Hematopoietic multipotent progenitor cell treated with erythropoietin and hydrocortisone succinate and interleukin-3 and kit ligand, for 8 days (in vitro differentiated cells): ENCODE measurements at regions not wholly inside any gene's neighbourhood (a gene's known extent, or its start where the extent isn't known, plus 50 kb on each side); places are given as distances from the start of the nearest gene placed in this dataset.
A peak's percentile ranks its signal among the peaks of the same experiment; 100 is the strongest.

ENCODE experiments used
- DNase-seq: peaks from one replicate; pipeline ENCODE4 v3.0.0-alpha.2; 2015

GRCh38 chr17:73757420-73757819 lies 113.2 kb upstream of the SDK2 start:
- DNase-seq, result peak; percentile 53

- no peak for DNase-seq
Observed at GRCh38 chr17:73758245-73758644, 114.0 kb upstream of the SDK2 start.

DNA sequence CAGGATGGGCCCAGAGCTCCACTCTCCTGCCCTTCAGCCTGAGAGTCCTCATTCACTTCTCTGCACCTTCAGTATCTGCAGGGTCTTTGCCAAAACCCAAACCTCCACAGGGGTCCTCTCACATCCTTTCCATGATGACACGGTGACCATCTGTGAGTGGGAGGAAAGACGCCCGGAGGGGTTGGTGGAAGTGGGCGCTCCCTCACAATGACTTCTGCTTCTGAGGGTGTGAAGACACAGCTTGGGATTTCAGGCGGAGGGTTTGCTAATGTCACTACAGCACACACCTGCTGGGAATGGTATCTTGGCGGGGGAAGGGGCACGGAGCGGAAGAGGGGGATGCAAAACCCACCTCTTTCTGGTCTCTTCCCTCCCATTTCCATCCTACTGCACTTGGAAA lies 115.1 kb upstream of the SDK2 start:
- DNase-seq, result no peak

GRCh38 chr17:73759734-73760438 lies 115.6 kb upstream of the SDK2 start:
- no peak for DNase-seq

- no peak for DNase-seq
Observed at GRCh38 chr17:73760439-73760758, 116.2 kb upstream of the SDK2 start.

- DNase-seq, result no peak
Observed at GRCh38 chr17:73765824-73766563, 121.7 kb upstream of the SDK2 start.

DNA sequence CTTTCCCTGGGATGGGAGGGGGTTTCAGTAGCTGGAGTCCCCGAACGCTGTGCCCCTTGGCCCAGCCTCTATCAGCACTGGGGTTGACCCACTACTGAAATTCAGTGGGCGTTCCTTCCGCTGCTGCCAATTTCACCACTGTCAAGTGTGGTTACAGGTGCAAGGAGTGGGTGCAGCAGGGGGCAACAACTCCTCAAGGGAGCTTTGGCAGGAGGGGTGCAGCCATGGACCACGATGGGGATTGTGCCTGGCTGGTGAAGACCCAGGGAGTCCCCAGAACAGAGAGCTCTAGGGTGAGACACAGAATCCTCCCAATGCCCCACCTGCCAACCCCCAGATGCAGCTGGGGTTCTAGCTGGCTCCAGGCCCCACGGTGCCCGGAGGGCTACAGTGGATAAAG lies 123.5 kb upstream of the SDK2 start:
- no peak for DNase-seq

DNA sequence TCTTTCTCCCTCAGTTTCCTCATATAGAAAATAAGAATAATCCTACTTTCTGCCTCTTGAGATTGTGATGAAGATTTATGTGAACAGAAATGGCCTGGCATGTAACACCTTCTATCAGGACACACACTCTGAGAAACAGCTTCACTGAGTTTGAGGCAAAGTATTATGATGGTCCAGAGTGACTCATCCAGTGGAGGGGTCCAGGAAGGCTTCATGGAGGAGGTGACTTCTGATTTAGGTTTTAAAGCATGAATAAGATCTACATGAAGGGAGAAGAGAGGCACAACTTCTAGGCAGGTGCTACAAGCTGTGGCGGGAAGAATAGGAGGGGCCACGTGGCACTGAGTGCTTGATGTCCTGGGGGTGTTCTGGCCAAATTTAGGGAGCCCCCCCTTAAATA lies 124.4 kb upstream of the SDK2 start:
- DNase-seq, result no peak

DNA sequence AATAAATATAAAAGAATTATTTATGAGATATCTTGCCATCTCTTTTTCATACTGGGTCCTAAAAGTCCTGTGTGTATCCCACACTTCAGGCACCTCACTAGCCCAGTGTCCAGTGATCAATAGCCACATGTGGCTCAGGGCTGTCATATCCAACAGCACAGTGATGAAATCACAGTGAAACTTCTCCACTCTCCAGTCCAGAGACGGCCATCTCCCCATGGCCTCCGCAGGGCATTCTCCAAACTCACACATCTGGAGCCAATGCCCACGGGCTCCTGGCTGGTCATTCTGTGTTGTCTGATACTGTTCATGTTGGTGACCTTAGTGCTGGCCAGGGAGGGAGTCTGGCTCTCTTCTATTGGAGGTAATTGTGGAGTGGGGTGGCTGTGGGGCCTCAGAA lies 125.2 kb upstream of the SDK2 start:
- no peak for DNase-seq

- no peak for DNase-seq
Observed at GRCh38 chr17:73770115-73770848, 126.0 kb upstream of the SDK2 start.

DNA sequence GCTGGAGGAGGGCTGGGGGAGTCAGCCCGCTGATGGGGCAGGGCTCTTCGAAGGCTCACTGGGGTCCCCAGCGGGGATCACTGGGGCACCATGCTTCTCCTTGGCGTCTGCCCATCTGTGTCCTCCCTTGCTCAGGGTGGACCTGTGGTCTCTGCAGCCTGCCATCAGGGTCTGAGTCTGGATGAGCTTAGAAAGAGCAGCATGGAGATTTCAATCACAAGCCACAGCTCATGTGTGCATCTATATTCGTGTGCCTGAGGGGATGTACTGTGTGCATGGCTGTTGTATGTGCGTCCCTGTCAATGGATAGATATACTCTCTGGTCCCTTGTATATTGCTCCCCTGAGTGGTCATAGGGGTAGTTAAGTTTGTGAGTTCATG lies 126.6 kb upstream of the SDK2 start:
- DNase-seq, result no peak

DNA sequence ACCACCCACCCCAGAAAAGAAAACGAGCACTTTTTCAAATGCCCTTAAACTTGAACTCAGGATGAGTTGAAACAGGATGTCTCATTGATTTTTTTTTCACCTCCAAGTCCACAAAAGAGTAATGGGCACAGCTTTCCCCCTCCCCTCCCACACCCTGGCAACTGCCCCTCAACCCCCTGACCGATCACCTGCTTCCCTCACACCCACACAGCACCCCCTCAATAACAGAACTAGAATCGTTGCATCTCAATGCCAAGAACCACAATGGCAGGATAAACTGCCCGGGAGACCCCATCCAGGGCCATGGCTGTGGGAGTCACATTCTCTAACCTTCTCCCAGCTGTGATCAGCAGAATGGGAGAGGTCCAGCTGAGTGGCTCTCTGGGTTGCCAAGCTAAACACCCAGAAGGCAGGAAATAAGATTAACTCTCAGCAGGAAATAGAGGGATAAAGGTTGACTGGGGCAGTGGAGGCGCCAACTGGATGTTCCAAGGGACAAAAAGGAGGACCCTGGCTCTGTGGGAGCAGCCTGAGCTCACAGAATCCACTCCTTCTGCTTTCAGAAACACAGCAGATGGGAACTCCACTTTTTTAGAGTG lies 128.0 kb upstream of the SDK2 start:
- no peak for DNase-seq

GRCh38 chr17:73773702-73774101 lies 129.5 kb upstream of the SDK2 start:
- no peak for DNase-seq

DNA sequence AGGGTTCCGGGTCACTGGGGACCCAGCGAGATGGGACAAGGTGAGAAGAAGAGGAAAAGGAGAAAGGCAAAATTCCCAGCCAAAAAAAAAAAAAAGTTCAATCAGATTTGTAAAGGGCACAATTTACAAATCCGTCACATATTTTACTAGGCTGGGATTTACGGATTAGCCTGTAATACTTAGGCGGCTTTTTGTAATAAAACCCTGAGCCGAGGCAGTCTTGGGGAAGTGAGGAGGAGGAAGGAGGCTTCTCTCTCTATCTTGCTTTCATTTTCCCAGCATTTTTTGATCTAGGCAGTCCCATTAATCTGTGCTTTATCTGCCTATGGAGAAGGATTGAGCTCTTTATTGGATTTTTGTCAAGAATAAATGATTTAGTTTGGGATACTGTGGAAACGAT lies 130.6 kb upstream of the SDK2 start:
- no peak for DNase-seq

GRCh38 chr17:73776351-73777130 lies 132.3 kb upstream of the SDK2 start:
- DNase-seq, result no peak

GRCh38 chr17:73777131-73777449 lies 132.8 kb upstream of the SDK2 start:
- DNase-seq, result no peak

DNA sequence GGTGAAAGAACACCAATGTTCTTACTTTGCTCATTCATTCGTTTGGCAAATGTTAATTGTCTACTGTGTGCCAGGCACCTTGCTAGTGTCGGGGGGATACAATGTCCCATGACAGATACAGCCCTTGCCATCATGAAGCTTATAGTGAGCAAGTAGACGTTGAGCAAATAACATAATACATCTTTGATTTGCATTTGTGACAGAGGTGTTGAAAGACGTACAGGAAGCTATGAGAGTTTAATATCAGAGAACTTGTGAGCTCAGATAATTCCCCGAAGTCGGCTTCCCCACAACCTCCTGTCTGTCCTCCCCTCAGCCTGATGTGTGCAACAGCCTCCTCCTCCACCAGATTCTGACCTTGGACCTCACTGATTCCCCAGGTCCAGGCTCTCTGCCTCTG lies 138.0 kb upstream of the SDK2 start:
- DNase-seq, result no peak

DNA sequence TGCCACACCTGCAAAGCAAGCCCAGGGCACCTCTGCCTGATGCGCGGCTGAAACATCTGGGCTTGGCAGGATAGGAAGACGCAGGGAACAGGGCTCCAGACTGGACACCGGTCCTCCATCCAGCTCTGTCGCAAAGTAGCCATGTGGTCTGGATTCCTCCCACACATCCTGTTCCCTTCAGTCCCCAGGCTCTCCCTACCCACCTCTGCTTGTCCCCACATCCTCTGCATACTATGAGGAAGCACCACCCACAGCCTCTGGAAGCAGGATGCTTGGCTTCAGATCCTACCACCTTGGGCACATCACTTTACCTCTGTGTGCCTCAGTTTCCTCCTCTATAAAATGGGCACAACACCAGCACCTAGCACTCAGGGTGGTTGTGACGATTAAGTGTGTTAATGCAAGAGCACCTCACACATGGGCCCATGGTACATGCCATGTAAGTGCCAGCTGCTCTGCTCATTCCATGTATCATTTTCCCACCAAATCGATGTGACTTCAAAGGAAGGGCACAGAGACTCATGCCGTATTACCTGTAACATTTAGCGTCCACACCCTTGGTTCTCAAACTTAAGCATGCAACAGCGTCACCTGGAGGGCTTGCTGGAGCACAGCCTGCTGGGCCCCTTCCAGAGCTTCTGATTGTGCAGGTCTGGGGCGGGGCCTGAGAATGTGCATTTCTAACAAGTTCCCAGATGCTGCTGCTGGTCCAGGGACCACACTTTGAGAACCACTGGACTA lies 138.6 kb upstream of the SDK2 start:
- no peak for DNase-seq

DNA sequence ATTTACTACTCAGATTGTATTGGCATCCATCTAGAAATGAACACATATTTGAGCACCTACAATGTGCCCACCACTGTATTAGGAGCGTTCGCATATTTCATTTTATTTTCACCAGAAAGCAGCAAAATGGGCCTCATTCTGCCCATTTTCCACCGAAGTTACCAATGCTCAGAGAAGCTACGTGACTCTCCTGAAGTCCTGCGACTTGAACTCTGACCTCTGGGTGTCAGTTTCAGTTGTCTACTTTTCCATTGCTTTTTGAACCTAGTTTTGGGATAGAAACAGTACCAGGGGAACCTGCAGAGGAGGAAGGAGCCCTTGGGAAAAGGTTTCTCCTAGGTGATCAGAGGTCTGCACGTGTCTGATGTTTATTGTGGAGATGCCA lies 139.1 kb upstream of the SDK2 start:
- no peak for DNase-seq

GRCh38 chr17:73783945-73784603 lies 139.8 kb upstream of the SDK2 start:
- no peak for DNase-seq

DNA sequence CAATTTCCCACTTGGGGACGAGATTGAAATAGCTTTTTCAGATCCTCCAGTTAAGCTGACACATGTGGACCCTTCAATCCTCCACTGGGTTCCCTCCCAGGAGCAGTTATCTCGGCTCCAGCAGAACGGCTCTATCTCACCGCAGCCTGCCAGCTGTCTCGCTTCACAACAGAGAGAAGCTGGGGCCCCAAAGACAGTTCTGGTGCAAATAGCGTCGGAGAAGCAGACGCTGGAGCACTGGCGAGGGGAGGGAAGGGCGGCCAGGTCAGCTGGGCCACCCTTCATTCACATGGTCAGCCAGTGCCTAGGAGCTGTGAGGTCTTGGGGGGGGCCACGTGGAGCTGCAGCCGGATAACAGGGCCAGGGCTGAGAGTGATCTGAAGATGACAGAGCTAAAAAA lies 141.3 kb upstream of the SDK2 start:
- no peak for DNase-seq
